SK-N-SH (cell line): ENCODE measurements at regions not wholly inside any gene's neighbourhood (a gene's known extent, or its start where the extent isn't known, plus 50 kb on each side); places are given as distances from the start of the nearest gene placed in this dataset.
"Not testable (repeated sequence)": the region's sequence is repeated elsewhere in the genome, so short reads cannot be mapped to it uniquely, and the experiment has no call there.

ENCODE experiments used
- CTCF ChIA-PET: fragments of 300-600, 350-600 bp; formaldehyde crosslinking; extraction: SDS; loops from one replicate; lab custom pipeline; 2021; lab: Yijun Ruan, JAX
- POLR2A ChIA-PET: fragments of 350-600 bp; sonication (Branson Sonifier 250); formaldehyde crosslinking; extraction: SDS; loops from one replicate; lab custom pipeline; 2020; ENCODE audit warnings: antibody characterized with exemption, inconsistent platforms; lab: Yijun Ruan, JAX
- DNase-seq: peaks from one replicate; pipeline ENCODE4 v3.0.0; 2012
- H2AFZ ChIP-seq: fragments of 200-600 bp; sonication (generic); 2 replicates; pipeline ENCODE4 v1.8.1; 2016; ENCODE audit warnings: antibody characterized with exemption, mild to moderate bottlenecking, low read depth
- H3F3A ChIP-seq: fragments of 200-600 bp; sonication (generic); replicated peaks from 2 replicates; pipeline ENCODE3; 2016; ENCODE audit warnings: antibody characterized with exemption, mild to moderate bottlenecking; ENCODE audit not compliant: insufficient read depth
- H3K27ac ChIP-seq, 2 experiments: fragments of 200-500 bp in 1 of 2; fragments of 200-600 bp in 1 of 2; sonication (Bioruptor generic) in 1 of 2; sonication (generic), shearing (Covaris generic) in 1 of 2; 2 replicates each; pipeline versions ENCODE4 v1.5.1 to v1.6.1; 2014 to 2016; ENCODE audit warnings: low read depth in 2 of 2, inconsistent platforms in 1 of 2, low read length in 1 of 2, mild to moderate bottlenecking in 1 of 2, mixed read lengths in 1 of 2
- H3K27me3 ChIP-seq: fragments of 200-600 bp; sonication (generic), shearing (Covaris generic); 2 replicates; pipeline ENCODE4 v1.6.1; 2016; ENCODE audit warnings: mixed run types; ENCODE audit not compliant: insufficient read depth
- H3K36me3 ChIP-seq, 2 experiments: fragments of 200-500 bp in 1 of 2; fragments of 200-600 bp in 1 of 2; sonication (Bioruptor generic) in 1 of 2; sonication (generic) in 1 of 2; replicated peaks in 1 of 2; 2 replicates each; pipeline versions ENCODE3 to v1.5.1; 2014 to 2016; ENCODE audit warnings: low read length in 1 of 2, mild to moderate bottlenecking in 1 of 2; ENCODE audit not compliant: insufficient read depth in 2 of 2, control insufficient read depth in 1 of 2
- H3K4me1 ChIP-seq, 2 experiments: fragments of 200-500 bp in 1 of 2; fragments of 200-600 bp in 1 of 2; sonication (Bioruptor generic) in 1 of 2; sonication (generic), shearing (Covaris generic) in 1 of 2; 2 replicates each; pipeline versions ENCODE4 v1.5.1 to v1.6.1; 2014 to 2016; ENCODE audit warnings: low read depth in 1 of 2, low read length in 1 of 2, mixed run types in 1 of 2; ENCODE audit not compliant: insufficient read depth in 2 of 2, control insufficient read depth in 1 of 2
- H3K4me2 ChIP-seq: fragments of 200-600 bp; sonication (generic), shearing (Covaris generic); 2 replicates; pipeline ENCODE4 v1.6.1; 2017; ENCODE audit warnings: mixed run types
- H3K4me3 ChIP-seq, 2 experiments: fragments of 200-500 bp in 1 of 2; fragments of 200-600 bp in 1 of 2; sonication (Bioruptor generic) in 1 of 2; sonication (generic), shearing (Covaris generic) in 1 of 2; 2 replicates each; pipeline versions ENCODE4 v1.5.1 to v1.8.1; 2014 to 2016; ENCODE audit warnings: low read depth in 2 of 2, inconsistent platforms in 1 of 2, low read length in 1 of 2, mild to moderate bottlenecking in 1 of 2, mixed read lengths in 1 of 2, moderate library complexity in 1 of 2
- H3K79me2 ChIP-seq: fragments of 200-600 bp; sonication (generic); 2 replicates; pipeline ENCODE4 v1.8.1; 2017; ENCODE audit warnings: mild to moderate bottlenecking; ENCODE audit not compliant: insufficient read depth
- H3K9ac ChIP-seq: fragments of 200-600 bp; sonication (generic); 2 replicates; pipeline ENCODE4 v1.6.1; 2017; ENCODE audit warnings: mixed run types
- H3K9me2 ChIP-seq: fragments of 200-600 bp; sonication (generic); 2 replicates; pipeline ENCODE4 v1.6.1; 2017; ENCODE audit warnings: mixed run types
- H3K9me3 ChIP-seq: fragments of 200-600 bp; sonication (generic); 2 replicates; pipeline ENCODE4 v1.6.1; 2017; ENCODE audit warnings: mixed run types, mild to moderate bottlenecking, moderate library complexity
- H4K20me1 ChIP-seq: fragments of 200-600 bp; sonication (generic); 2 replicates; pipeline ENCODE4 v1.6.1; 2017; ENCODE audit warnings: mild to moderate bottlenecking, mixed run types; ENCODE audit not compliant: insufficient read depth
- EP300 ChIP-seq, 2 experiments: IDR thresholded peaks; 2 replicates each; pipeline versions ENCODE4 v1.4.0 to v1.6.1; 2012; ENCODE audit warnings: borderline replicate concordance in 1 of 2, low read depth in 1 of 2, low read length in 1 of 2
- GATA2 ChIP-seq: sonication (generic); formaldehyde crosslinking; IDR thresholded peaks from 2 replicates; pipeline ENCODE4 v1.5.0; 2020; ENCODE audit warnings: mild to moderate bottlenecking, missing genetic modification reagents
- POLR2AphosphoS5 ChIP-seq: IDR thresholded peaks from 2 replicates; pipeline ENCODE4 v1.6.1; 2012; ENCODE audit warnings: low read depth, low read length
- RCOR1 ChIP-seq: fragments of 150-350 bp; IDR thresholded peaks from 2 replicates; pipeline ENCODE4 v1.6.1; 2017; ENCODE audit warnings: antibody characterized with exemption, low read length
- RFX5 ChIP-seq: IDR thresholded peaks from 2 replicates; pipeline ENCODE4 v1.6.1; 2012; ENCODE audit warnings: mild to moderate bottlenecking, improper control_type of control experiment, low read length
- WGBS: methylation state at CpG from one replicate; pipeline ENCODE4 v1.1.6; 2017; ENCODE audit warnings: low lambda C conversion rate; 5-methylcytosine and 5-hydroxymethylcytosine counted together
- TF ChIP-seq, protein P1 (sequence below): IDR thresholded peaks from 2 replicates; pipeline ENCODE4 v1.4.0; 2012; ENCODE audit warnings: low read depth, borderline replicate concordance
- TF ChIP-seq, protein P2 (sequence below): fragments of 150-350 bp; IDR thresholded peaks from 2 replicates; pipeline ENCODE4 v1.6.1; 2016; ENCODE audit warnings: mild to moderate bottlenecking, low read depth, low read length

DNA sequence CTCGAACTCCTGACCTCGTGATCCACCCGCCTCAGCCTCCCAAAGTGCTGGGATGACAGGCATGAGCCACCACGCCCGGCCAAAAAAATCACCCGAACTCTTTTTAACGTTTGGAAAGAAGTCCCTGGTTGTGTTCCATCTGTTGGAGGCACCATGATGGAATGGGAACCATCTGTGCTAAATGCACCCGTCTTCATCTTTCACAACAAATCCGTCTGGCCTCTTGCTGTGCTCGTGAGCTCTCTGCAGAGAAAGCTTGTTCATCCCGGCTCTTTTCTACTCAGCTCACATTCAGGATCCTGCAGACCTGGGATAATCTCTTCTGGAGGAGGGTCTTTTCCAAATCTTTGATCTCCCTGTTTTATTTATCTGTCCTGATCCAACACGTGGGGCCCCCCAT, 188.8 kb downstream of the CRLF2 start:
- H3K36me3 ChIP-seq: no peaks in the 10 kb centered on the region
- no peaks in the 10 kb centered on the region for H3K9me3 ChIP-seq

DNA sequence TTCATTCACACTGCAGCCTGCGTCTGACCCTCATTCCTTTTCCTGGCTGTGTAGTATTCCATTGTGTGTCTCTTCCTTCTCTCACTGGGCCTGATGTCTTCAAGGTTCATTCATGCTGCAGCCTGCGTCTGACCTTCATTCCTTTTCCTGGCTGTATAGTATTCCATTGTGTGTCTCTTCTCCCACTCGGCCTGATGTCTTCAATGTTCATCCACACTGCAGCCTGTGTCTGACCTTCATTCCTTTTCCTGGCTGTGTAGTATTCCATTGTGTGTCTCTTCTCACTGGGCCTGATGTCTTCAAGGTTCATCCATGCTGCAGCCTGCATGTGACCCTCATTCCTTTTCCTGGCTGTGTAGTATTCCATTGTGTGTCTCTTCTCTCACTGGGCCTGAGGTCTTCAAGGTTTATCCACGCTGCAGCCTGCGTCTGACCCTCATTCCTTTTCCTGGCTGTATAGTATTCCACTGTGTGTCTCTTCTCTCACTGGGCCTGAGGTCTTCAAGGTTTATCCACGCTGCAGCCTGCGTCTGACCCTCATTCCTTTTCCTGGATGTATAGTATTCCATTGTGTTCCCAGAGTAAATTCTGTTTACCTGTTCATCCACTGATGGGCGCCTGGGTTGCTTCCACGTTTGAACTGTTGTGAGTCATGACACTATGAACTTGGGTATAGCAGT, 191.0 kb downstream of the CRLF2 start:
- H3K9ac ChIP-seq, H3F3A ChIP-seq, H3K9me3 ChIP-seq, DNase-seq, H3K9me2 ChIP-seq, H3K4me2 ChIP-seq, H3K4me1 ChIP-seq, H2AFZ ChIP-seq, POLR2A ChIA-PET, H3K27ac ChIP-seq, H4K20me1 ChIP-seq, H3K36me3 ChIP-seq, H3K4me3 ChIP-seq, CTCF ChIA-PET, H3K79me2 ChIP-seq, H3K27me3 ChIP-seq: not testable (repeated sequence)
- WGBS: 35% methylated on average over 9 of the region's 9 CpGs

More for the DNA sequence above, 188.8 kb downstream of the CRLF2 start:
- H3K4me2 ChIP-seq: no peak overlapping the region
- no peaks in the 10 kb centered on the region for H3K4me1 ChIP-seq
- peaks cover 12% of the 10 kb centered on the region; the same call in 1 of the 2 replicates for H3K27me3 ChIP-seq
- no peak for DNase-seq
- no peak overlapping the region for H3K27ac ChIP-seq
- H3K4me3 ChIP-seq: no peak overlapping the region
- H3K9ac ChIP-seq: no peak overlapping the region
- ChIA-PET CTCF (no interaction called here), POLR2A (no interaction called here)
- no peak for TF ChIP-seq RFX5
- WGBS: 15% methylated on average over 7 of the region's 12 CpGs
- H3K9me2 ChIP-seq: no peaks in the 10 kb centered on the region
- H3F3A ChIP-seq: no peaks in the 10 kb centered on the region
- no peaks in the 10 kb centered on the region for H4K20me1 ChIP-seq
- no peaks in the 10 kb centered on the region for H3K79me2 ChIP-seq
- no peak overlapping the region for H2AFZ ChIP-seq

DNA sequence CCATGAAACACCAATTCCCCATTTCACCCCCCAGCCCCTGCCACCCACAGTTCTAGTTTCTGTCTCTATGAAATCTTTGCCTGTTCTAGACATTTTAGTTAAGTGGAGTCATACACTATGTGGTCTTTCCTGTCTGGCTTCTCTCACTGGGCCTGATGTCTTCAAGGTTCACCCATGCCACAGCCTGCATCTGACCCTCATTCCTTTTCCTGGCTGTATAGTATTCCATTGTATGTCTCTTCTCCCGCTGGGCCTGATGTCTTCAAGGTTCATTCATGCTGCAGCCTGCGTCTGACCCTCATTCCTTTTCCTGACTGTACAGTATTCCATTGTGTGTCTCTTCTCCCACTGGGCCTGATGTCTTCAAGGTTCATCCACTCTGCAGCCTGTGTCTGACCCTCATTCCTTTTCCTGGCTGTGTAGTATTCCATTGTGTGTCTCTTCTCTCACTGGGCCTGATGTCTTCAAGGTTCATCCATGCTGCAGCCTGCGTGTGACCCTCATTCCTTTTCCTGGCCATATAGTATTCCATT, 191.7 kb downstream of the CRLF2 start:
- no peaks in the 10 kb centered on the region for H3K9me3 ChIP-seq
- TF ChIP-seq POLR2AphosphoS5 (no peak), EP300 (IDR thresholded peaks at IDR 0.05; ENCODE audit: borderline replicate concordance in 1 of 2, low read depth in 1 of 2, low read length in 1 of 2) (no peak), GATA2 (CRISPR knock-in tag) (no peak), RCOR1 (no peak)
- TF ChIP-seq, protein P1, sequence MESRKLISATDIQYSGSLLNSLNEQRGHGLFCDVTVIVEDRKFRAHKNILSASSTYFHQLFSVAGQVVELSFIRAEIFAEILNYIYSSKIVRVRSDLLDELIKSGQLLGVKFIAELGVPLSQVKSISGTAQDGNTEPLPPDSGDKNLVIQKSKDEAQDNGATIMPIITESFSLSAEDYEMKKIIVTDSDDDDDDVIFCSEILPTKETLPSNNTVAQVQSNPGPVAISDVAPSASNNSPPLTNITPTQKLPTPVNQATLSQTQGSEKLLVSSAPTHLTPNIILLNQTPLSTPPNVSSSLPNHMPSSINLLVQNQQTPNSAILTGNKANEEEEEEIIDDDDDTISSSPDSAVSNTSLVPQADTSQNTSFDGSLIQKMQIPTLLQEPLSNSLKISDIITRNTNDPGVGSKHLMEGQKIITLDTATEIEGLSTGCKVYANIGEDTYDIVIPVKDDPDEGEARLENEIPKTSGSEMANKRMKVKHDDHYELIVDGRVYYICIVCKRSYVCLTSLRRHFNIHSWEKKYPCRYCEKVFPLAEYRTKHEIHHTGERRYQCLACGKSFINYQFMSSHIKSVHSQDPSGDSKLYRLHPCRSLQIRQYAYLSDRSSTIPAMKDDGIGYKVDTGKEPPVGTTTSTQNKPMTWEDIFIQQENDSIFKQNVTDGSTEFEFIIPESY: no peak
- TF ChIP-seq, protein P2, sequence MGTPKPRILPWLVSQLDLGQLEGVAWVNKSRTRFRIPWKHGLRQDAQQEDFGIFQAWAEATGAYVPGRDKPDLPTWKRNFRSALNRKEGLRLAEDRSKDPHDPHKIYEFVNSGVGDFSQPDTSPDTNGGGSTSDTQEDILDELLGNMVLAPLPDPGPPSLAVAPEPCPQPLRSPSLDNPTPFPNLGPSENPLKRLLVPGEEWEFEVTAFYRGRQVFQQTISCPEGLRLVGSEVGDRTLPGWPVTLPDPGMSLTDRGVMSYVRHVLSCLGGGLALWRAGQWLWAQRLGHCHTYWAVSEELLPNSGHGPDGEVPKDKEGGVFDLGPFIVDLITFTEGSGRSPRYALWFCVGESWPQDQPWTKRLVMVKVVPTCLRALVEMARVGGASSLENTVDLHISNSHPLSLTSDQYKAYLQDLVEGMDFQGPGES: no peak
- H3K79me2 ChIP-seq: no peaks in the 10 kb centered on the region
- H4K20me1 ChIP-seq: no peaks in the 10 kb centered on the region
- no peaks in the 10 kb centered on the region for H3K9me2 ChIP-seq
- no peak overlapping the region for H3K4me2 ChIP-seq
- no peak overlapping the region for H3K27ac ChIP-seq
- H3K27me3 ChIP-seq: no peaks in the 10 kb centered on the region; the same call in 1 of the 2 replicates
- no peak overlapping the region for H2AFZ ChIP-seq
- H3K36me3 ChIP-seq: no peaks in the 10 kb centered on the region
- CTCF ChIA-PET: no interaction called here
- no peaks in the 10 kb centered on the region for H3F3A ChIP-seq
- DNase-seq: no peak
- no peak overlapping the region for H3K9ac ChIP-seq
- WGBS: 55% methylated on average over 3 of the region's 3 CpGs
- H3K4me3 ChIP-seq: no peak overlapping the region
- H3K4me1 ChIP-seq: no peaks in the 10 kb centered on the region
- POLR2A ChIA-PET: no interaction called here

DNA sequence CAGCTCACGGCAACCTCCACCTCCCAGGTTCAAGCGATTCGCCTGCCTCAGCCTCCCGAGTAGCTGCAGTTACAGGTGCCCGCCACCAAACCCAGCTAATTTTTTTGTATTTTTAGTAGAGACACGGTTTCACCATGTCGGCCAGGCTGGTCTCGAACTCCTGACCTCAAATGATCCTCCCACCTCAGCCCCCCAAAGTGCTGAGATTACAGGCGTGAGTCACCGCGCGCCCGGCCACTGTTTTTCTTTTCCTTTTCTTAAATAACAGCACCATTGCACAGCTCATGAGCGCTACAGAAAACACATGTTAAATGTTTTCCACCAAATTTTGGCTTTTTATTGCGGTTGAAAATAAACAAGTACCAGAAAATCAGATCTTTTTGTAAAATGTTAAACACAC, 195.5 kb downstream of the CRLF2 start:
- WGBS: 43% methylated on average over 15 of the region's 15 CpGs
- H3K27ac ChIP-seq, H3K4me3 ChIP-seq, POLR2A ChIA-PET, CTCF ChIA-PET, H3K4me2 ChIP-seq, H3K9ac ChIP-seq, H3K36me3 ChIP-seq, H3F3A ChIP-seq, H3K79me2 ChIP-seq, H3K4me1 ChIP-seq, H2AFZ ChIP-seq, H3K9me3 ChIP-seq, H3K9me2 ChIP-seq, DNase-seq, H4K20me1 ChIP-seq, H3K27me3 ChIP-seq: not testable (repeated sequence)

DNA sequence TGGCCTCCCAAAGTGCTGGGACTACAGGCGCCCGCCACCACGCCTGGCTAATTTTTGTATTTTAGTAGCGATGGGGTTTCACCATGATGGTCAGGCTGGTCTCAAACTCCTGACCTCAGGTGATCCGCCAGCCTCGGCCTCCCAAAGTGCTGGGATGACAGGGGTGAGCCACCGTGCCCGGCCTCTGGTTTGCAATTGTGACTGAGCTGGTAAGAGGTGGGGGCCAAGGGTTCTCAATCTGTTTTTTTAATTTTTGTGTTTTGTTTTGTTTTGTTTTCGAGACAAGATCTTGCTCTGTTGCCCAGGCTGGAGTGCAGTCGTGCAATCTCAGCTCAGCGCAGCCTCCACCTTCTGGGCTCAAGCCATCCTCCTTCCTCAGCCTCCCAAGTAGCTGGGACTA, 196.2 kb downstream of the CRLF2 start:
- H3K27me3 ChIP-seq, H3K36me3 ChIP-seq, H3K9ac ChIP-seq, H3K79me2 ChIP-seq, DNase-seq, H2AFZ ChIP-seq, H3K27ac ChIP-seq, H3F3A ChIP-seq, H4K20me1 ChIP-seq, H3K9me2 ChIP-seq, H3K4me1 ChIP-seq, H3K4me3 ChIP-seq, H3K9me3 ChIP-seq, POLR2A ChIA-PET, H3K4me2 ChIP-seq, CTCF ChIA-PET: not testable (repeated sequence)
- 26% methylated on average over 11 of the region's 11 CpGs for WGBS
